Lower lobe of right lung (tissue), 2 donors: ENCODE measurements at regions not wholly inside any gene's neighbourhood (a gene's known extent, or its start where the extent isn't known, plus 50 kb on each side); places are given as distances from the start of the nearest gene placed in this dataset.

ENCODE experiments used
- ATAC-seq, 2 donors: fragments of 200-7000 bp; cut with Tn5 transposase; one replicate each; pipeline ENCODE4 v1.9.1; 2020 to 2022; ENCODE audit warnings: mild to moderate bottlenecking in 2 of 2, moderate library complexity in 2 of 2
- DNase-seq: peaks from one replicate; pipeline ENCODE4 v3.0.0-alpha.2; 2020
- H3K27ac ChIP-seq: fragments of 200-600 bp; one replicate; pipeline ENCODE4 v1.8.0; 2022
- H3K27me3 ChIP-seq: fragments of 200-600 bp; one replicate; pipeline ENCODE4 v1.8.0; 2022; ENCODE audit warnings: low read depth
- H3K36me3 ChIP-seq: fragments of 200-600 bp; one replicate; pipeline ENCODE4 v1.8.0; 2022; ENCODE audit warnings: mild to moderate bottlenecking
- H3K4me1 ChIP-seq: fragments of 200-600 bp; one replicate; pipeline ENCODE4 v1.8.0; 2022
- H3K4me3 ChIP-seq: fragments of 200-600 bp; one replicate; pipeline ENCODE4 v1.8.0; 2022; ENCODE audit warnings: mild to moderate bottlenecking
- H3K9me3 ChIP-seq: fragments of 200-600 bp; one replicate; pipeline ENCODE4 v1.8.0; 2022
- intact Hi-C: fragments of 100-400 bp; cut with DNase I; formaldehyde crosslinking; loops from one replicate; pipeline ENCODE4 v1.11.0; 2022
- TF ChIP-seq, protein P1 (sequence below): fragments of 200-600 bp; IDR thresholded peaks from one replicate; pipeline ENCODE4 v1.8.0; 2022; ENCODE audit warnings: antibody characterized with exemption, mild to moderate bottlenecking
- donor health status: DM: no; HTN: yes; CAD: no; lungs with severe emphysema.

DNA sequence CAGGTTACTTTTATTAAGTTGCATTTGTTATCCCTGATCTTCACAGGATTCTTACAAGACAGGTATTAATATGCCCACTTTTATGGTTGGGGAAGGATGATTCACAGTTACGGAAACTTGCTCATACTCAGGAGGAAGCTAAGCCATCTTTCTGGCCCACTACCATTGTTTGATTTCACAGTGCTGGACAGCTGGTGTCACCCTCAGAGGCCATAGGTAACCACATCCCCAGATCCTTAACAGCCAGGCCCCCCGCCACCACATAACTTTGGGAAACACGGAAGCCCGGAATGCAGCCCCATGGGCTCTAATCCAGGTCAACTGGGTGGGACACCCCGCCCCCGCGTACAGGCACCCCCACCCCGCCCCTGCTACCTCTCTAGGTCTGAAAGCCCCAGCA, 119.7 kb downstream of the IRS2 start:
- Histone ChIP-seq H3K36me3 (no peaks in the 10 kb centered on the region), H3K4me1 (no peaks in the 10 kb centered on the region), H3K4me3 (no peak overlapping the region), H3K27ac (no peak overlapping the region), H3K27me3 (no peaks in the 10 kb centered on the region), H3K9me3 (no peaks in the 10 kb centered on the region)
- TF ChIP-seq, protein P1, sequence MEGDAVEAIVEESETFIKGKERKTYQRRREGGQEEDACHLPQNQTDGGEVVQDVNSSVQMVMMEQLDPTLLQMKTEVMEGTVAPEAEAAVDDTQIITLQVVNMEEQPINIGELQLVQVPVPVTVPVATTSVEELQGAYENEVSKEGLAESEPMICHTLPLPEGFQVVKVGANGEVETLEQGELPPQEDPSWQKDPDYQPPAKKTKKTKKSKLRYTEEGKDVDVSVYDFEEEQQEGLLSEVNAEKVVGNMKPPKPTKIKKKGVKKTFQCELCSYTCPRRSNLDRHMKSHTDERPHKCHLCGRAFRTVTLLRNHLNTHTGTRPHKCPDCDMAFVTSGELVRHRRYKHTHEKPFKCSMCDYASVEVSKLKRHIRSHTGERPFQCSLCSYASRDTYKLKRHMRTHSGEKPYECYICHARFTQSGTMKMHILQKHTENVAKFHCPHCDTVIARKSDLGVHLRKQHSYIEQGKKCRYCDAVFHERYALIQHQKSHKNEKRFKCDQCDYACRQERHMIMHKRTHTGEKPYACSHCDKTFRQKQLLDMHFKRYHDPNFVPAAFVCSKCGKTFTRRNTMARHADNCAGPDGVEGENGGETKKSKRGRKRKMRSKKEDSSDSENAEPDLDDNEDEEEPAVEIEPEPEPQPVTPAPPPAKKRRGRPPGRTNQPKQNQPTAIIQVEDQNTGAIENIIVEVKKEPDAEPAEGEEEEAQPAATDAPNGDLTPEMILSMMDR = no peak
- DNase-seq = no peak
- intact Hi-C loops = no loop called here
- ATAC-seq = peak in 1 of 2 donors; percentile 11

DNA sequence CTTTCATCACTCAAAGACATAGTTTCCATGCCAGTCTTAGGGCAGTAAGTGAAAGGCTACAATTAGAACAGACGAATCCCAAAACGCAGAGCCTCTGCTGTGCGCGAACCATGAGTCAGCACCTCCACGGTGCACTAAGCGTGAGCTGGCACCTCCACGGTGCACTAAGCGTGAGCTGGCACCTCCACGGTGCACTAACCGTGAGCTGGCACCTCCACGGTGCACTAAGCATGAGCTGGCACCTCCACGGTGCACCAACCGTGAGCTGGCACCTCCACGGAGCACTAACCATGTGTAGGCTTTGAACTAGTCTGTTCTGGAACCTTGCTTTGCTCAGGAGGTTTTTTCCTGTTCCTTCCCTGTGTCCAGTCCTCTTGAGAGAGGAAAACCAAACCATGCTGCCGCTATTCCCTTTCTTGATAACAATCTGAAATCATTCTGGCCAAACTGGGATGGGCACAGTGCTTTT, 120.6 kb downstream of the IRS2 start:
- no peak for ATAC-seq
- H3K4me3 ChIP-seq = no peak overlapping the region
- no peaks in the 10 kb centered on the region for H3K9me3 ChIP-seq
- intact Hi-C loops = no loop called here
- no peak for DNase-seq
- no peak overlapping the region for H3K27ac ChIP-seq
- H3K4me1 ChIP-seq = no peaks in the 10 kb centered on the region
- TF ChIP-seq, protein P1 = no peak
- H3K27me3 ChIP-seq = no peaks in the 10 kb centered on the region
- H3K36me3 ChIP-seq = no peaks in the 10 kb centered on the region

DNA sequence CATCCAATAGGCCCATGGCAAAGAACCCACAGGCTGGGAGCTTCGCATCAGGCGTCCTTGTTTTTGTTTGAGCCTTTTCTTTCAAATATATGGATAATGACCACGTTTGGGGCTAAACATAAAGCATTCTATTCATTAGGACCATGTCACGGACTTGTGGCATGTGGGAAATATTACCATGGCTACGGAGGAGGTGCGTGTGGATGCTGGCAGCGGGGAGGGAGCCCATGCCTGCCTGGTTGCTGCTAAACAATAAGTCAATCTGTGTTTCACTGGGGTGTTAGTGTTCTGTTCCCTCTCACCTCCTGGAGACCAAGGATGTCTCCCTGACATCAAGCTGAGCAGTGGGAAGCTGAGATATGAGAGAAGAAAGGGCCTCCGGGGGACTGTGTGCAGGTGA, 121.1 kb downstream of the IRS2 start:
- H3K9me3 ChIP-seq = no peaks in the 10 kb centered on the region

DNA sequence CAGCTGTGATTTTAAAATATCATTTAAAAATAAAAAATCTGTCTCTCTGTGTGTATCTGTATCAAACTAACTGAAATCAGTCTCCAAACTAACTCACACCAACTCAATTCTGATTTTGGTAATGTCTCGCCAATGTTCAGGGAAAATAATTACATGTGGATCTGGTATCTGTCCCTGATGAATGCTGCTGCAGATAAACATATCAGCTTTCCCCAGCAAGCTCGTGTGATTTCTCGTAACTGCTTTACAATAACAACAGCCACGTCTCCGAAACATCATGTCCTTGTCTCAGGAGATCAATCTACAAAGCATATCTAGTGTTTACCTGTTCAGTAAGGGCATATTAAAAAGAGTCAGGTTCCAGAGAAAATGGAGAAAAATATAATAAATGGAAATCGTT, 129.0 kb downstream of the IRS2 start:
- DNase-seq (no peak), ATAC-seq (no peak)
- intact Hi-C loops = no loop called here
- no peaks in the 10 kb centered on the region for H3K36me3 ChIP-seq
- peaks cover 12% of the 10 kb centered on the region for H3K4me1 ChIP-seq
- H3K27me3 ChIP-seq = no peaks in the 10 kb centered on the region
- no peak overlapping the region for H3K27ac ChIP-seq
- no peaks in the 10 kb centered on the region for H3K9me3 ChIP-seq
- no peak overlapping the region for H3K4me3 ChIP-seq
- TF ChIP-seq, protein P1 = no peak

More for the DNA sequence above, 121.1 kb downstream of the IRS2 start:
- ATAC-seq = no peak
- Histone ChIP-seq H3K4me1 (no peaks in the 10 kb centered on the region), H3K27me3 (no peaks in the 10 kb centered on the region), H3K27ac (no peak overlapping the region), H3K4me3 (no peak overlapping the region), H3K36me3 (no peaks in the 10 kb centered on the region)
- no peak for DNase-seq
- TF ChIP-seq, protein P1 = no peak
- intact Hi-C loops = no loop called here

DNA sequence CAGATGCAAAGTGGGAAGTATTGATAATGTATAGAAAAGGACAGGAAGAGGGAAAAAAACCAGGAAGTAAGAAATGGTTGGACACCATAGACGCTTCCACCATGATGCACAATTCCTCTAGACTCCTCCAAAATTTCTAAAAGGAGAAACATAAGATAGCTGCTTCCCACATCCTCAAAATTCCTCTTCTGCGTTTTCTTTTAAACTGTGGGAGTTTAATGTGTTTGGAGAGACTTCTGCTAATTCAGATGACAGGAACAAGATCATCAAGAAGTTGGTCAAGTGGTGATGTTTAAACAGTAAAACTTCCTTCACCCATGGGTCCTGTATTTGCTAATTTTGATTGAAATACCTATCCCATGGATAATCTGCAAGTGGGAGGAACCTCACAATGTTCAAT, 130.2 kb downstream of the IRS2 start:
- no peaks in the 10 kb centered on the region for H3K9me3 ChIP-seq
- H3K4me1 ChIP-seq = peaks cover 12% of the 10 kb centered on the region
- TF ChIP-seq, protein P1 = no peak
- intact Hi-C loops = no loop called here
- H3K36me3 ChIP-seq = no peaks in the 10 kb centered on the region
- ATAC-seq (no peak), DNase-seq (no peak)
- peak overlapping the region; percentile 69 for H3K27ac ChIP-seq
- no peaks in the 10 kb centered on the region for H3K27me3 ChIP-seq
- H3K4me3 ChIP-seq = no peak overlapping the region

DNA sequence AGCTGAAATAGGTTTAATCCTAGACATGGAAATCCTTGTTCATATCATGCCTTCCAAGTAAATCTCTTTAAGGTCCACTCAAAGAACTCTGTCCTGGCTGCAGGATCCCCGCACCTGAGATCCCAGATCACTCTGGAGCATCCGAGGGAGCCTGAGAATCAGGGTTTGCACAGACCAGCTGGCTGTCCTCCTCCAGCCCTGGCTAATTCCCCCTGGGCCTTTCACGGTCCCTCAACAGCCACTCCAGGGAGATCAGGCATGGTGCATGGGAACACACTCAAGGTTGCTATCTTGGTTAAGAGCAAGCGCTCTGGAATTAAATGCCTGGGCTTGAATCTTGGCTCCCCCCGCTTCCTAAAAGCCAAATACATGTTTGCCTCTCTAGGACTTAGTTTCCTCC, 130.8 kb downstream of the IRS2 start:
- Histone ChIP-seq H3K27me3 (no peaks in the 10 kb centered on the region), H3K9me3 (no peaks in the 10 kb centered on the region), H3K27ac (peak overlapping the region; percentile 69), H3K4me1 (peaks cover 12% of the 10 kb centered on the region), H3K36me3 (no peaks in the 10 kb centered on the region), H3K4me3 (no peak overlapping the region)
- TF ChIP-seq, protein P1 = no peak
- intact Hi-C loops = no loop called here
- no peak for DNase-seq
- ATAC-seq = peak in 1 of 2 donors; percentile 20
